K562 (cell line): ENCODE measurements at regions not wholly inside any gene's neighbourhood (a gene's known extent, or its start where the extent isn't known, plus 50 kb on each side); places are given as distances from the start of the nearest gene placed in this dataset.

Source experiments
- ATAC-seq: fragments of 200-7000 bp; cut with Tn5 transposase; 3 replicates; pipeline ENCODE4 v1.9.1; 2020; ENCODE audit warnings: moderate library complexity
- BruUV-seq: library from RNA; stranded (reverse); fragments of 400-500 nt; replicated peaks from 2 replicates; lab custom pipeline; 2021; lab: Mats Ljungman, UMichigan
- CTCF ChIA-PET: fragments of 300-600 bp; formaldehyde crosslinking; extraction: SDS; loops from one replicate; lab custom pipeline; 2021; ENCODE audit warnings: low intra/inter-chr PET ratio; lab: Yijun Ruan, JAX
- POLR2A ChIA-PET: fragments of 300-600, 350-650 bp; sonication (Branson Sonifier 250); formaldehyde crosslinking; extraction: SDS; loops from one replicate; lab custom pipeline; 2021; ENCODE audit warnings: antibody characterized with exemption, inconsistent platforms; lab: Yijun Ruan, JAX
- DNase-seq, 4 experiments: peaks; one replicate each; pipeline versions ENCODE4 v3.0.0 to v3.0.0-alpha.2; 2011 to 2018; ENCODE audit warnings: low spot score in 3 of 4, mixed read lengths in 3 of 4; ENCODE audit errors: extremely low read depth in 1 of 4
- FAIRE-seq: peaks from 2 replicates; lab custom pipeline; 2011; peaks lifted over from hg19 to GRCh38; lab: Jason Lieb, UNC
- H2AFZ ChIP-seq: 2 replicates; pipeline ENCODE4 v1.6.0; 2011; ENCODE audit warnings: low read depth, low read length, control low read depth, inconsistent platforms
- H3K27ac ChIP-seq: fragments of 200-600 bp; 3 replicates; pipeline ENCODE4 v1.8.0; 2011; ENCODE audit warnings: low read depth, mild to moderate bottlenecking, control low read depth, inconsistent platforms, low read length, moderate library complexity, mixed read lengths; ENCODE audit errors: extremely low read depth
- H3K27me3 ChIP-seq, 2 experiments: fragments of 300-600 bp in 1 of 2; 2 replicates in 1 of 2; 3 replicates in 1 of 2; pipeline versions ENCODE4 v1.6.0 to v1.8.0; 2011; ENCODE audit warnings: inconsistent platforms in 2 of 2, low read length in 2 of 2, mild to moderate bottlenecking in 1 of 2, mixed read lengths in 1 of 2, moderate library complexity in 1 of 2; ENCODE audit not compliant: control insufficient read depth in 2 of 2, insufficient read depth in 2 of 2
- H3K36me3 ChIP-seq: fragments of 300-600 bp; 3 replicates; pipeline ENCODE4 v1.8.0; 2011; ENCODE audit warnings: mild to moderate bottlenecking, low read length, inconsistent platforms; ENCODE audit not compliant: control insufficient read depth, insufficient read depth
- H3K4me1 ChIP-seq, 2 experiments: fragments of 200-600 bp in 1 of 2; replicated peaks in 1 of 2; 2 replicates in 1 of 2; 3 replicates in 1 of 2; pipeline versions ENCODE4 v1.5.1 to v1.8.0; 2011; ENCODE audit warnings: inconsistent platforms in 2 of 2, low read length in 2 of 2, mild to moderate bottlenecking in 1 of 2, mixed read lengths in 1 of 2, moderate library complexity in 1 of 2; ENCODE audit not compliant: control insufficient read depth in 2 of 2, insufficient read depth in 2 of 2
- H3K4me2 ChIP-seq: 2 replicates; pipeline ENCODE4 v1.6.1; 2011; ENCODE audit warnings: low read length, control low read depth, inconsistent platforms, mixed read lengths; ENCODE audit not compliant: insufficient read depth
- H3K4me3 ChIP-seq: fragments of 200-600 bp; sonication (generic), shearing (Covaris generic); 2 replicates; pipeline ENCODE4 v1.5.1; 2016; ENCODE audit warnings: control low read depth, inconsistent platforms
- H3K79me2 ChIP-seq: fragments of 200-600 bp; 3 replicates; pipeline ENCODE4 v1.8.0; 2011; ENCODE audit warnings: low read length, inconsistent platforms; ENCODE audit not compliant: control insufficient read depth, insufficient read depth
- H3K9ac ChIP-seq, 2 experiments: 2 replicates each; pipeline versions ENCODE4 v1.6.0 to v1.6.1; 2011; ENCODE audit warnings: low read depth in 2 of 2, low read length in 2 of 2, control low read depth in 1 of 2, inconsistent platforms in 1 of 2, mild to moderate bottlenecking in 1 of 2, mixed read lengths in 1 of 2; ENCODE audit not compliant: insufficient read depth in 1 of 2
- H3K9me1 ChIP-seq: one replicate; pipeline ENCODE4 v1.6.0; 2011; ENCODE audit warnings: inconsistent platforms, mild to moderate bottlenecking, low read length, moderate library complexity; ENCODE audit not compliant: control insufficient read depth, insufficient read depth
- H3K9me3 ChIP-seq: replicated peaks from 2 replicates; pipeline ENCODE4 v1.5.1; 2011; ENCODE audit warnings: low read depth, low read length, inconsistent platforms; ENCODE audit not compliant: control insufficient read depth, insufficient read depth
- H4K20me1 ChIP-seq: replicated peaks from 2 replicates; pipeline ENCODE4 v1.6.1; 2011; ENCODE audit warnings: low read length, inconsistent platforms, mixed read lengths; ENCODE audit not compliant: control insufficient read depth, insufficient read depth
- ATF1 ChIP-seq, 2 experiments: fragments of 450-650 bp in 1 of 2; IDR thresholded peaks; 2 replicates each; pipeline ENCODE4 v1.6.1; 2016; ENCODE audit warnings: missing compliant biosample characterization in 1 of 2, missing genetic modification characterization in 1 of 2
- HSF4 ChIP-seq: fragments of 250-450 bp; sonication (Bioruptor Pico); IDR thresholded peaks from 2 replicates; pipeline ENCODE4 v2.1.2; 2022; ENCODE audit warnings: mild to moderate bottlenecking, moderate library complexity, borderline replicate concordance
- MAFG ChIP-seq: fragments of 450-650 bp; conservative IDR thresholded peaks from 2 replicates; pipeline ENCODE4 v1.6.1; 2016; ENCODE audit warnings: missing genetic modification characterization, missing compliant biosample characterization
- NR2C2 ChIP-seq, 2 experiments: fragments of 200-800 bp in 1 of 2; sonication (Bioruptor generic) in 1 of 2; sonication (generic) in 1 of 2; formaldehyde crosslinking in 1 of 2; IDR thresholded peaks; 2 replicates each; pipeline versions ENCODE4 v1.6.1 to v1.8.0; 2016 to 2022; ENCODE audit warnings: mild to moderate bottlenecking in 1 of 2, missing compliant biosample characterization in 1 of 2, missing genetic modification characterization in 1 of 2, missing genetic modification reagents in 1 of 2
- SRF ChIP-seq, 2 experiments: fragments of 250-450, 450-650 bp in 1 of 2; sonication (Bioruptor Pico) in 1 of 2; sonication (generic) in 1 of 2; formaldehyde crosslinking; IDR thresholded peaks; 2 replicates each; pipeline versions ENCODE4 v1.5.0 to v1.5.1; 2020 to 2022; ENCODE audit warnings: mild to moderate bottlenecking in 1 of 2, missing genetic modification reagents in 1 of 2
- ZNF175 ChIP-seq: fragments of 200-800 bp; sonication (Bioruptor generic); IDR thresholded peaks from 2 replicates; pipeline ENCODE4 v1.6.1; 2016; ENCODE audit warnings: low read depth, mild to moderate bottlenecking, missing genetic modification characterization, missing compliant biosample characterization
- ZNF316 ChIP-seq: fragments of 450-650 bp; IDR thresholded peaks from 2 replicates; pipeline ENCODE4 v1.6.1; 2016
- WGBS: fragments of 100-300 bp; shearing (Covaris generic); methylation state at CpG from one replicate; pipeline ENCODE4 v1.1.6; 2016; ENCODE audit warnings: low coverage, mixed read lengths; ENCODE audit not compliant: insufficient coverage; ENCODE audit errors: missing lambda C conversion rate; 5-methylcytosine and 5-hydroxymethylcytosine counted together
- in situ Hi-C: fragments of 300-500 bp; cut with MboI; formaldehyde crosslinking; loops from 4 replicates; pipeline ENCODE4 v1.15.0; 2018; ENCODE audit warnings: inconsistent platforms, mixed read lengths
- intact Hi-C: fragments of 100-400 bp; cut with micrococcal nuclease; formaldehyde crosslinking; loops from 2 replicates; pipeline ENCODE4 v1.14.2; 2022
- TF ChIP-seq, protein P1 (sequence below), 2 experiments: IDR thresholded peaks; 2 replicates each; pipeline ENCODE4 v1.6.1; 2012; ENCODE audit warnings: improper control_type of control experiment in 2 of 2, low read depth in 2 of 2, low read length in 2 of 2, borderline replicate concordance in 1 of 2
- TF ChIP-seq, protein P2 (sequence below): sonication (generic); formaldehyde crosslinking; IDR thresholded peaks from 2 replicates; pipeline ENCODE4 v1.5.0; 2020; ENCODE audit warnings: missing genetic modification reagents

DNA sequence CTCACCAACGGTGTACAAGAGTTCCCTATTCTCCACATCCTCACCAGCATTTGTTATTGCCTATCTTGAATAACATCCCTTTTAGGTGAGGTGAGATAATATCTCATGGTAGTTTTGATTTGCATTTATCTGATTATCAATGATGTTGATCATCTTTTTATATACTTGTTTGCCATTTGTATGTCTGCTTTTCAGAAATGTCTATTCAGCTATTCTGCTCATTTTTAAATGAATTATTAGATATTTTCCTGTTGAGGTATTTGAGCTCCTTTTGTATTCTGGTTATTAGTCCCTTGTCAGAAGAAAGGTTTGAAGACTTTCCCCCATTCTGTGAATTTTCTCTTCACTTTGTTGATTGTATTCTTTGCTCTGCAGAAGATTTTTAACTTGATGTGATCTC lies 695.5 kb upstream of the DDX18 start:
- H3K4me3 ChIP-seq = no peak overlapping the region
- ChIA-PET POLR2A (no interaction called here), CTCF (no interaction called here)
- no peaks in the 10 kb centered on the region for H4K20me1 ChIP-seq
- 0% methylated on average over 1 of the region's 1 CpG for WGBS
- no peaks in the 10 kb centered on the region for H3K9me3 ChIP-seq
- no peak overlapping the region for H3K27ac ChIP-seq
- in situ Hi-C loops = no loop called here
- no peaks in the 10 kb centered on the region for H3K9me1 ChIP-seq
- no peak for DNase-seq
- H3K4me1 ChIP-seq = no peaks in the 10 kb centered on the region
- intact Hi-C loops = no loop called here
- H2AFZ ChIP-seq = no peak overlapping the region
- no TSS peak for BruUV-seq
- ATAC-seq = no peak
- TF ChIP-seq ZNF175 (no peak), SRF (CRISPR knock-in tag; IDR thresholded peaks at IDR 0.05) (no peak), NR2C2 (CRISPR knock-in tag; IDR thresholded peaks at IDR 0.05) (no peak), NR2C2 (tag; IDR thresholded peaks at IDR 0.05) (no peak), ATF1 (CRISPR knock-in tag; IDR thresholded peaks at IDR 0.05) (no peak), ATF1 (tag; IDR thresholded peaks at IDR 0.05) (no peak), HSF4 (CRISPR knock-in tag) (no peak), MAFG (tag) (0 out of 2 replicates have a peak, but pooled peaks have one; percentile 22), ZNF316 (peak; percentile 54; the same call in 1 of the 2 replicates)
- TF ChIP-seq, protein P1, sequence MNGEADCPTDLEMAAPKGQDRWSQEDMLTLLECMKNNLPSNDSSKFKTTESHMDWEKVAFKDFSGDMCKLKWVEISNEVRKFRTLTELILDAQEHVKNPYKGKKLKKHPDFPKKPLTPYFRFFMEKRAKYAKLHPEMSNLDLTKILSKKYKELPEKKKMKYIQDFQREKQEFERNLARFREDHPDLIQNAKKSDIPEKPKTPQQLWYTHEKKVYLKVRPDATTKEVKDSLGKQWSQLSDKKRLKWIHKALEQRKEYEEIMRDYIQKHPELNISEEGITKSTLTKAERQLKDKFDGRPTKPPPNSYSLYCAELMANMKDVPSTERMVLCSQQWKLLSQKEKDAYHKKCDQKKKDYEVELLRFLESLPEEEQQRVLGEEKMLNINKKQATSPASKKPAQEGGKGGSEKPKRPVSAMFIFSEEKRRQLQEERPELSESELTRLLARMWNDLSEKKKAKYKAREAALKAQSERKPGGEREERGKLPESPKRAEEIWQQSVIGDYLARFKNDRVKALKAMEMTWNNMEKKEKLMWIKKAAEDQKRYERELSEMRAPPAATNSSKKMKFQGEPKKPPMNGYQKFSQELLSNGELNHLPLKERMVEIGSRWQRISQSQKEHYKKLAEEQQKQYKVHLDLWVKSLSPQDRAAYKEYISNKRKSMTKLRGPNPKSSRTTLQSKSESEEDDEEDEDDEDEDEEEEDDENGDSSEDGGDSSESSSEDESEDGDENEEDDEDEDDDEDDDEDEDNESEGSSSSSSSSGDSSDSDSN (IDR thresholded peaks at IDR 0.05; ENCODE audit: borderline replicate concordance in 1 of 2, low read depth in 2 of 2, low read length in 2 of 2) = no peak
- TF ChIP-seq, protein P2, sequence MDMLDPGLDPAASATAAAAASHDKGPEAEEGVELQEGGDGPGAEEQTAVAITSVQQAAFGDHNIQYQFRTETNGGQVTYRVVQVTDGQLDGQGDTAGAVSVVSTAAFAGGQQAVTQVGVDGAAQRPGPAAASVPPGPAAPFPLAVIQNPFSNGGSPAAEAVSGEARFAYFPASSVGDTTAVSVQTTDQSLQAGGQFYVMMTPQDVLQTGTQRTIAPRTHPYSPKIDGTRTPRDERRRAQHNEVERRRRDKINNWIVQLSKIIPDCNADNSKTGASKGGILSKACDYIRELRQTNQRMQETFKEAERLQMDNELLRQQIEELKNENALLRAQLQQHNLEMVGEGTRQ = no peak
- no peaks in the 10 kb centered on the region for H3K79me2 ChIP-seq
- H3K4me2 ChIP-seq = no peak overlapping the region
- H3K36me3 ChIP-seq = no peaks in the 10 kb centered on the region
- no peak for FAIRE-seq
- no peaks in the 10 kb centered on the region for H3K27me3 ChIP-seq
- no peak overlapping the region for H3K9ac ChIP-seq
